SK-N-SH treated with all-trans-retinoic acid at 6 μM for 48 hours (cell line): ENCODE measurements at regions not wholly inside any gene's neighbourhood (a gene's known extent, or its start where the extent isn't known, plus 50 kb on each side); places are given as distances from the start of the nearest gene placed in this dataset.

Source experiments
- BACH2 ChIP-seq: fragments of 250-450 bp; sonication (Bioruptor Pico); IDR thresholded peaks from 2 replicates; pipeline ENCODE4 v1.9.0; 2021; ENCODE audit warnings: mild to moderate bottlenecking, borderline replicate concordance
- CSRNP3 ChIP-seq: fragments of 250-450 bp; sonication (Bioruptor Pico); IDR thresholded peaks from 2 replicates; pipeline ENCODE4 v1.5.1; 2021; ENCODE audit warnings: mild to moderate bottlenecking, moderate library complexity
- ISL1 ChIP-seq: fragments of 250-450 bp; sonication (Bioruptor Pico); IDR thresholded peaks from 2 replicates; pipeline ENCODE4 v2.1.2; 2022; ENCODE audit warnings: mild to moderate bottlenecking, moderate library complexity
- OSR1 ChIP-seq: fragments of 250-450 bp; sonication (Bioruptor Pico); IDR thresholded peaks from 2 replicates; pipeline ENCODE4 v1.8.0; 2022; ENCODE audit warnings: moderate library complexity, mild to moderate bottlenecking, inconsistent platforms
- PATZ1 ChIP-seq: fragments of 250-450 bp; sonication (Bioruptor Pico); IDR thresholded peaks from 2 replicates; pipeline ENCODE4 v1.8.0; 2020; ENCODE audit warnings: mild to moderate bottlenecking, moderate library complexity, borderline replicate concordance
- PPARA ChIP-seq: fragments of 250-450 bp; sonication (Bioruptor Pico); IDR thresholded peaks from 2 replicates; pipeline ENCODE4 v1.5.0; 2020; ENCODE audit warnings: mild to moderate bottlenecking, borderline replicate concordance
- SNAI2 ChIP-seq: fragments of 250-450 bp; sonication (Bioruptor Pico); IDR thresholded peaks from 2 replicates; pipeline ENCODE4 v1.5.0; 2020; ENCODE audit warnings: mild to moderate bottlenecking, moderate library complexity
- TCF4 ChIP-seq: fragments of 250-450 bp; sonication (Bioruptor Pico); IDR thresholded peaks from 2 replicates; pipeline ENCODE4 v1.8.0; 2021; ENCODE audit warnings: mild to moderate bottlenecking, moderate library complexity, borderline replicate concordance
- ZC3H10 ChIP-seq: fragments of 250-450 bp; sonication (Bioruptor Pico); IDR thresholded peaks from 2 replicates; pipeline ENCODE4 v1.5.1; 2021; ENCODE audit warnings: mild to moderate bottlenecking, moderate library complexity
- ZFP3 ChIP-seq: fragments of 250-450 bp; sonication (Bioruptor Pico); IDR thresholded peaks from 2 replicates; pipeline ENCODE4 v1.5.0; 2020; ENCODE audit warnings: mild to moderate bottlenecking, moderate library complexity
- ZFP30 ChIP-seq: fragments of 450-650 bp; formaldehyde crosslinking; IDR thresholded peaks from 2 replicates; pipeline ENCODE4 v1.5.0; 2022; ENCODE audit warnings: mild to moderate bottlenecking, moderate library complexity
- ZNF565 ChIP-seq: fragments of 450-650 bp; formaldehyde crosslinking; conservative IDR thresholded peaks from 2 replicates; pipeline ENCODE4 v1.5.0; 2020; ENCODE audit warnings: low read depth, mild to moderate bottlenecking, moderate library complexity
- ZNF70 ChIP-seq: fragments of 450-650 bp; formaldehyde crosslinking; IDR thresholded peaks from 2 replicates; pipeline ENCODE4 v1.5.0; 2020; ENCODE audit warnings: mild to moderate bottlenecking, moderate library complexity
- ZNF8 ChIP-seq: fragments of 450-650 bp; formaldehyde crosslinking; IDR thresholded peaks from 2 replicates; pipeline ENCODE4 v1.5.0; 2020; ENCODE audit warnings: mild to moderate bottlenecking, moderate library complexity

DNA sequence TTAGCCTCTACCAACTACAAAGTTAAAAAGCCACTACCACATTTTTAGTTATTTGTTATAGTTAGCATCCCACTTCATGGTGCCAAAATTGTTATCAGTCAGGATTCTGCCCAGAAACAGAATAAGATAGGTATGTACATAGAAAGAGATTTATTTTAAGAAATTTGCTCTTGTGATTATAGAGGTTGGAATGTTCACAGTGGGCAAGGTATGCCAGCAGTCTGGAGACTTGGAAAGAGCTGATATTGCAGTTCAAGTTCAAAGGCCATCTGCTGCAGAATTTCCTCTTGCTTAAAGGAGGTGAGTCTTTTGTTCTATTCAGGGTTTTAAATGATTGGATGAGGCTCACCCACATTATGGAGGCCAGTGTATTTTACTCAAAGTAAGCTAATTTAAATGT lies 143.8 kb upstream of the POU1F1 start:
- TF ChIP-seq ZNF70, result no peak
- TF ChIP-seq PATZ1 (CRISPR knock-in tag), result no peak
- TF ChIP-seq CSRNP3 (CRISPR knock-in tag), result no peak
- TF ChIP-seq ZFP3, result no peak
- TF ChIP-seq PPARA, result no peak
- TF ChIP-seq TCF4, result no peak
- no peak for TF ChIP-seq ISL1 (CRISPR knock-in tag)
- TF ChIP-seq ZFP30 (CRISPR knock-in tag), result no peak
- TF ChIP-seq OSR1 (CRISPR knock-in tag), result no peak
- TF ChIP-seq ZNF565 (CRISPR knock-in tag), result no peak
- TF ChIP-seq BACH2 (CRISPR knock-in tag), result no peak
- no peak for TF ChIP-seq ZC3H10 (CRISPR knock-in tag)
- no peak for TF ChIP-seq SNAI2
- TF ChIP-seq ZNF8 (CRISPR knock-in tag), result no peak
